ENCODE measurements at regions not wholly inside any gene's neighbourhood (a gene's known extent, or its start where the extent isn't known, plus 50 kb on each side); places are given as distances from the start of the nearest gene placed in this dataset.

DNA sequence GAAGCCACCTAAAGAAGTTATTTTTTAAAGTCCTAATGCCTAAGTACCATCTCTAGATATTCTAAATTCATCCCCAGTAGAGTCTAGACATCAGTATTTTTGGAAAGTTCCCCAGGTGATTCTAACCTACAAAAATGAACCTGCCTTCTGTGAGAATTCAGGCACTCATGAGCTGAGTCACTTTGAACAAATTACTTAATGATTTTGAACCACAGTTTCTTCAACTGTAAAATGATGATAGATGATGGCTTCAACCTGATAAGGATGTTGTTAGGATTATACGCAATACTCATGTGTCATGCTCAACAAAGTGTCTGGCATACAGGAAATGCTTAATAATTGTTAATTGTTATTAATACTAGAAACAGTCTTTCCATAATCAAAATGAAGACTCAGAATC is 82.8 kb upstream of the OR5AK2 start (continued):
- TF ChIP-seq, protein P1, sequence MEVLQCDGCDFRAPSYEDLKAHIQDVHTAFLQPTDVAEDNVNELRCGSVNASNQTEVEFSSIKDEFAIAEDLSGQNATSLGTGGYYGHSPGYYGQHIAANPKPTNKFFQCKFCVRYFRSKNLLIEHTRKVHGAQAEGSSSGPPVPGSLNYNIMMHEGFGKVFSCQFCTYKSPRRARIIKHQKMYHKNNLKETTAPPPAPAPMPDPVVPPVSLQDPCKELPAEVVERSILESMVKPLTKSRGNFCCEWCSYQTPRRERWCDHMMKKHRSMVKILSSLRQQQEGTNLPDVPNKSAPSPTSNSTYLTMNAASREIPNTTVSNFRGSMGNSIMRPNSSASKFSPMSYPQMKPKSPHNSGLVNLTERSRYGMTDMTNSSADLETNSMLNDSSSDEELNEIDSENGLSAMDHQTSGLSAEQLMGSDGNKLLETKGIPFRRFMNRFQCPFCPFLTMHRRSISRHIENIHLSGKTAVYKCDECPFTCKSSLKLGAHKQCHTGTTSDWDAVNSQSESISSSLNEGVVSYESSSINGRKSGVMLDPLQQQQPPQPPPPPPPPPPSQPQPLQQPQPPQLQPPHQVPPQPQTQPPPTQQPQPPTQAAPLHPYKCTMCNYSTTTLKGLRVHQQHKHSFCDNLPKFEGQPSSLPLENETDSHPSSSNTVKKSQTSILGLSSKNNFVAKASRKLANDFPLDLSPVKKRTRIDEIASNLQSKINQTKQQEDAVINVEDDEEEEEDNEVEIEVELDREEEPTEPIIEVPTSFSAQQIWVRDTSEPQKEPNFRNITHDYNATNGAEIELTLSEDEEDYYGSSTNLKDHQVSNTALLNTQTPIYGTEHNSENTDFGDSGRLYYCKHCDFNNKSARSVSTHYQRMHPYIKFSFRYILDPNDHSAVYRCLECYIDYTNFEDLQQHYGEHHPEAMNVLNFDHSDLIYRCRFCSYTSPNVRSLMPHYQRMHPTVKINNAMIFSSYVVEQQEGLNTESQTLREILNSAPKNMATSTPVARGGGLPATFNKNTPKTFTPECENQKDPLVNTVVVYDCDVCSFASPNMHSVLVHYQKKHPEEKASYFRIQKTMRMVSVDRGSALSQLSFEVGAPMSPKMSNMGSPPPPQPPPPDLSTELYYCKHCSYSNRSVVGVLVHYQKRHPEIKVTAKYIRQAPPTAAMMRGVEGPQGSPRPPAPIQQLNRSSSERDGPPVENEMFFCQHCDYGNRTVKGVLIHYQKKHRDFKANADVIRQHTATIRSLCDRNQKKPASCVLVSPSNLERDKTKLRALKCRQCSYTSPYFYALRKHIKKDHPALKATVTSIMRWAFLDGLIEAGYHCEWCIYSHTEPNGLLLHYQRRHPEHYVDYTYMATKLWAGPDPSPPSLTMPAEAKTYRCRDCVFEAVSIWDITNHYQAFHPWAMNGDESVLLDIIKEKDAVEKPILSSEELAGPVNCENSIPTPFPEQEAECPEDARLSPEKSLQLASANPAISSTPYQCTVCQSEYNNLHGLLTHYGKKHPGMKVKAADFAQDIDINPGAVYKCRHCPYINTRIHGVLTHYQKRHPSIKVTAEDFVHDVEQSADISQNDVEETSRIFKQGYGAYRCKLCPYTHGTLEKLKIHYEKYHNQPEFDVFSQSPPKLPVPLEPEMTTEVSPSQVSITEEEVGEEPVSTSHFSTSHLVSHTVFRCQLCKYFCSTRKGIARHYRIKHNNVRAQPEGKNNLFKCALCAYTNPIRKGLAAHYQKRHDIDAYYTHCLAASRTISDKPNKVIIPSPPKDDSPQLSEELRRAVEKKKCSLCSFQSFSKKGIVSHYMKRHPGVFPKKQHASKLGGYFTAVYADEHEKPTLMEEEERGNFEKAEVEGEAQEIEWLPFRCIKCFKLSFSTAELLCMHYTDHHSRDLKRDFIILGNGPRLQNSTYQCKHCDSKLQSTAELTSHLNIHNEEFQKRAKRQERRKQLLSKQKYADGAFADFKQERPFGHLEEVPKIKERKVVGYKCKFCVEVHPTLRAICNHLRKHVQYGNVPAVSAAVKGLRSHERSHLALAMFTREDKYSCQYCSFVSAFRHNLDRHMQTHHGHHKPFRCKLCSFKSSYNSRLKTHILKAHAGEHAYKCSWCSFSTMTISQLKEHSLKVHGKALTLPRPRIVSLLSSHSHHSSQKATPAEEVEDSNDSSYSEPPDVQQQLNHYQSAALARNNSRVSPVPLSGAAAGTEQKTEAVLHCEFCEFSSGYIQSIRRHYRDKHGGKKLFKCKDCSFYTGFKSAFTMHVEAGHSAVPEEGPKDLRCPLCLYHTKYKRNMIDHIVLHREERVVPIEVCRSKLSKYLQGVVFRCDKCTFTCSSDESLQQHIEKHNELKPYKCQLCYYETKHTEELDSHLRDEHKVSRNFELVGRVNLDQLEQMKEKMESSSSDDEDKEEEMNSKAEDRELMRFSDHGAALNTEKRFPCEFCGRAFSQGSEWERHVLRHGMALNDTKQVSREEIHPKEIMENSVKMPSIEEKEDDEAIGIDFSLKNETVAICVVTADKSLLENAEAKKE (CRISPR knock-in tag; IDR thresholded peaks at IDR 0.05): no peak
- TF ChIP-seq CREB1 (CRISPR knock-in tag; IDR thresholded peaks at IDR 0.05; ENCODE audit: low read depth): no peak

DNA sequence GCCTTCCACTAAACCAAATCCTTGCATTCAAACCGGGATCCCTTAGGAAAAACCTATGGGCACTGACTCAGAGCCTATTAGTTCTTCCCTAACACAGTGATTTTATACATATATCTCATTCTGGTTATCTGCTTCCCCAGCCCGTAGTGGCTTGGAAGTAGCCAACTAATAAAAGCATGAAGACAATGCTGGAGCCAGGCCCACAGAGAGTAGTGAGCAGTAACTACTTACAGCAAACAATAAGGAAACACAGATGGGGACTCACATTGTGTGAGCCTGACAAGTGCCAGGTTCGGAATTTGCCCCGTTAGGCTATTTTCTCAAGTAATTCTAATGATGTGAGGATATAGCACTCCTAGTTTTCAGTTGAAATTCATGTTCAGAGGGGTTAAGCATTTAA is 83.3 kb upstream of the OR5AK2 start:
- H3K27me3 Mint-ChIP-seq (ENCODE audit: insufficient read depth, low read depth, poor library complexity): no peaks in the 10 kb centered on the region
- H3K4me3 Mint-ChIP-seq: no peak overlapping the region
- TF ChIP-seq, protein P2, sequence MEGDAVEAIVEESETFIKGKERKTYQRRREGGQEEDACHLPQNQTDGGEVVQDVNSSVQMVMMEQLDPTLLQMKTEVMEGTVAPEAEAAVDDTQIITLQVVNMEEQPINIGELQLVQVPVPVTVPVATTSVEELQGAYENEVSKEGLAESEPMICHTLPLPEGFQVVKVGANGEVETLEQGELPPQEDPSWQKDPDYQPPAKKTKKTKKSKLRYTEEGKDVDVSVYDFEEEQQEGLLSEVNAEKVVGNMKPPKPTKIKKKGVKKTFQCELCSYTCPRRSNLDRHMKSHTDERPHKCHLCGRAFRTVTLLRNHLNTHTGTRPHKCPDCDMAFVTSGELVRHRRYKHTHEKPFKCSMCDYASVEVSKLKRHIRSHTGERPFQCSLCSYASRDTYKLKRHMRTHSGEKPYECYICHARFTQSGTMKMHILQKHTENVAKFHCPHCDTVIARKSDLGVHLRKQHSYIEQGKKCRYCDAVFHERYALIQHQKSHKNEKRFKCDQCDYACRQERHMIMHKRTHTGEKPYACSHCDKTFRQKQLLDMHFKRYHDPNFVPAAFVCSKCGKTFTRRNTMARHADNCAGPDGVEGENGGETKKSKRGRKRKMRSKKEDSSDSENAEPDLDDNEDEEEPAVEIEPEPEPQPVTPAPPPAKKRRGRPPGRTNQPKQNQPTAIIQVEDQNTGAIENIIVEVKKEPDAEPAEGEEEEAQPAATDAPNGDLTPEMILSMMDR (conservative IDR thresholded peaks at IDR 0.05; ENCODE audit: low read depth in 2 of 2): no peak
- TF ChIP-seq ZNF331 (CRISPR knock-in tag; IDR thresholded peaks at IDR 0.05; ENCODE audit: low read depth) (no peak), NANOG (IDR thresholded peaks at IDR 0.05; ENCODE audit: borderline replicate concordance) (no peak), EZH2 (IDR thresholded peaks at IDR 0.05; ENCODE audit: low read depth, unreplicated experiment) (no peak), CREB1 (CRISPR knock-in tag; IDR thresholded peaks at IDR 0.05; ENCODE audit: low read depth) (no peak), POLR2AphosphoS5 (IDR thresholded peaks at IDR 0.05; ENCODE audit: low read depth) (no peak), JUNB (IDR thresholded peaks at IDR 0.05; ENCODE audit: unreplicated experiment) (no peak), EZH2phosphoT487 (IDR thresholded peaks at IDR 0.05; ENCODE audit: unreplicated experiment) (no peak)
- TF ChIP-seq, protein P1 (CRISPR knock-in tag; IDR thresholded peaks at IDR 0.05): no peak

More for the DNA sequence above, 83.3 kb upstream of the OR5AK2 start:
- Histone ChIP-seq H3K27me3 (ENCODE audit: insufficient read depth) (no peaks in the 10 kb centered on the region), H3K4me1 (ENCODE audit: insufficient read depth) (no peaks in the 10 kb centered on the region), H3K79me2 (replicated peaks; ENCODE audit: insufficient read depth) (no peaks in the 10 kb centered on the region), H3K27ac (ENCODE audit: low read depth) (no peak overlapping the region), H3F3A (replicated peaks; ENCODE audit: low read depth) (no peaks in the 10 kb centered on the region), H4K20me1 (replicated peaks; ENCODE audit: insufficient read depth) (no peaks in the 10 kb centered on the region), H3K9me2 (ENCODE audit: insufficient read depth) (no peaks in the 10 kb centered on the region), H3K4me2 (no peak overlapping the region), H3K4me3 (no peak overlapping the region), H3K36me3 (ENCODE audit: insufficient read depth) (no peaks in the 10 kb centered on the region), H2AFZ (peak overlapping the region; percentile 9; the same call in 1 of the 2 replicates)
- Mint-ChIP-seq H3K9me3 (no peaks in the 10 kb centered on the region), H3K36me3 (ENCODE audit: low read depth) (no peaks in the 10 kb centered on the region), H3K27ac (no peak overlapping the region), H3K4me1 (no peaks in the 10 kb centered on the region)
- no peak for DNase-seq (ENCODE audit: low spot score)
- ATAC-seq: no peak

Measured in GM23338 (cell line).